ENCODE measurements at regions not wholly inside any gene's neighbourhood (a gene's known extent, or its start where the extent isn't known, plus 50 kb on each side); places are given as distances from the start of the nearest gene placed in this dataset.

GRCh38 chr7:17680026-17680425 lies 260.3 kb downstream of the SNX13 start:
- Histone ChIP-seq H3K36me3 (ENCODE audit: insufficient read depth, low read length) (no peaks in the 10 kb centered on the region), H3K4me2 (ENCODE audit: low read length) (no peak overlapping the region), H3K27ac (ENCODE audit: low read length) (no peak overlapping the region), H3K9me3 (ENCODE audit: low read length) (no peaks in the 10 kb centered on the region), H3K4me3 (ENCODE audit: low read length) (no peak overlapping the region), H3K27me3 (ENCODE audit: insufficient read depth, low read depth, low read length) (no peaks in the 10 kb centered on the region), H3K79me2 (replicated peaks; ENCODE audit: insufficient read depth, low read length) (no peaks in the 10 kb centered on the region), H2AFZ (ENCODE audit: low read depth, low read length) (no peak overlapping the region), H3F3A (ENCODE audit: insufficient read depth, low read length, poor library complexity, severe bottlenecking) (no peaks in the 10 kb centered on the region), H4K20me1 (ENCODE audit: insufficient read depth) (no peaks in the 10 kb centered on the region), H3K9ac (ENCODE audit: low read length) (no peak overlapping the region), H3K9me2 (ENCODE audit: insufficient read depth, low read length) (no peaks in the 10 kb centered on the region)
- no peak for TF ChIP-seq TAF1 (IDR thresholded peaks at IDR 0.05; ENCODE audit: low read depth)
- no peak for TF ChIP-seq REST (IDR thresholded peaks at IDR 0.05; ENCODE audit: borderline replicate concordance)
- TF ChIP-seq RAD21 (conservative IDR thresholded peaks at IDR 0.05), result no peak
- TF ChIP-seq, protein P1, sequence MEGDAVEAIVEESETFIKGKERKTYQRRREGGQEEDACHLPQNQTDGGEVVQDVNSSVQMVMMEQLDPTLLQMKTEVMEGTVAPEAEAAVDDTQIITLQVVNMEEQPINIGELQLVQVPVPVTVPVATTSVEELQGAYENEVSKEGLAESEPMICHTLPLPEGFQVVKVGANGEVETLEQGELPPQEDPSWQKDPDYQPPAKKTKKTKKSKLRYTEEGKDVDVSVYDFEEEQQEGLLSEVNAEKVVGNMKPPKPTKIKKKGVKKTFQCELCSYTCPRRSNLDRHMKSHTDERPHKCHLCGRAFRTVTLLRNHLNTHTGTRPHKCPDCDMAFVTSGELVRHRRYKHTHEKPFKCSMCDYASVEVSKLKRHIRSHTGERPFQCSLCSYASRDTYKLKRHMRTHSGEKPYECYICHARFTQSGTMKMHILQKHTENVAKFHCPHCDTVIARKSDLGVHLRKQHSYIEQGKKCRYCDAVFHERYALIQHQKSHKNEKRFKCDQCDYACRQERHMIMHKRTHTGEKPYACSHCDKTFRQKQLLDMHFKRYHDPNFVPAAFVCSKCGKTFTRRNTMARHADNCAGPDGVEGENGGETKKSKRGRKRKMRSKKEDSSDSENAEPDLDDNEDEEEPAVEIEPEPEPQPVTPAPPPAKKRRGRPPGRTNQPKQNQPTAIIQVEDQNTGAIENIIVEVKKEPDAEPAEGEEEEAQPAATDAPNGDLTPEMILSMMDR (IDR thresholded peaks at IDR 0.05; ENCODE audit: poor library complexity, severe bottlenecking), result no peak
- TF ChIP-seq POLR2AphosphoS5 (IDR thresholded peaks at IDR 0.05), result no peak
- no peak for TF ChIP-seq EP300 (conservative IDR thresholded peaks at IDR 0.05; ENCODE audit: poor library complexity, severe bottlenecking)

- H3K27ac ChIP-seq (ENCODE audit: low read length), result no peak overlapping the region
- H2AFZ ChIP-seq (ENCODE audit: low read depth, low read length), result no peak overlapping the region
Measured at GRCh38 chr7:17680943-17681351, 259.3 kb downstream of the SNX13 start.

More at GRCh38 chr7:17680943-17681351, 259.3 kb downstream of the SNX13 start:
- H3K9me2 ChIP-seq (ENCODE audit: insufficient read depth, low read length), result no peaks in the 10 kb centered on the region
- H3K9ac ChIP-seq (ENCODE audit: low read length), result no peak overlapping the region
- no peaks in the 10 kb centered on the region for H3K79me2 ChIP-seq (replicated peaks; ENCODE audit: insufficient read depth, low read length)
- H3K36me3 ChIP-seq (ENCODE audit: insufficient read depth, low read length), result no peaks in the 10 kb centered on the region
- no peaks in the 10 kb centered on the region for H3F3A ChIP-seq (ENCODE audit: insufficient read depth, low read length, poor library complexity, severe bottlenecking)
- no peak for TF ChIP-seq EP300 (conservative IDR thresholded peaks at IDR 0.05; ENCODE audit: poor library complexity, severe bottlenecking)
- TF ChIP-seq REST (IDR thresholded peaks at IDR 0.05; ENCODE audit: borderline replicate concordance), result no peak
- TF ChIP-seq, protein P1 (IDR thresholded peaks at IDR 0.05; ENCODE audit: poor library complexity, severe bottlenecking), result peak; percentile 73
- no peak for TF ChIP-seq TAF1 (IDR thresholded peaks at IDR 0.05; ENCODE audit: low read depth)
- TF ChIP-seq EZH2 (IDR thresholded peaks at IDR 0.05; ENCODE audit: borderline replicate concordance, insufficient read depth, low read length, poor library complexity, severe bottlenecking), result no peak
- TF ChIP-seq SMC3 (conservative IDR thresholded peaks at IDR 0.05; ENCODE audit: poor library complexity), result peak; percentile 69
- TF ChIP-seq POLR2AphosphoS5 (IDR thresholded peaks at IDR 0.05), result no peak
- TF ChIP-seq RAD21 (conservative IDR thresholded peaks at IDR 0.05), result peak; percentile 74
- no peak for TF ChIP-seq MXI1 (conservative IDR thresholded peaks at IDR 0.05; ENCODE audit: poor library complexity, severe bottlenecking)
- H4K20me1 ChIP-seq (ENCODE audit: insufficient read depth), result no peaks in the 10 kb centered on the region
- no peaks in the 10 kb centered on the region for H3K27me3 ChIP-seq (ENCODE audit: insufficient read depth, low read depth, low read length)
- no peak overlapping the region for H3K4me2 ChIP-seq (ENCODE audit: low read length)
- no peaks in the 10 kb centered on the region for H3K9me3 ChIP-seq (ENCODE audit: low read length)
- no peak overlapping the region for H3K4me3 ChIP-seq (ENCODE audit: low read length)
